HFFc6 (cell line): ENCODE measurements at regions not wholly inside any gene's neighbourhood (a gene's known extent, or its start where the extent isn't known, plus 50 kb on each side); places are given as distances from the start of the nearest gene placed in this dataset.

ENCODE experiments used
- DNase-seq: peaks from one replicate; pipeline ENCODE4 v3.0.0-alpha.2; 2018
- H3K27ac Mint-ChIP-seq: 2 replicates; pipeline ENCODE4 v1.8.0; 2020; ENCODE audit warnings: mild to moderate bottlenecking, mixed read lengths
- H3K27me3 Mint-ChIP-seq: 2 replicates; pipeline ENCODE4 v1.8.0; 2021; ENCODE audit warnings: mild to moderate bottlenecking, moderate library complexity, mixed read lengths; ENCODE audit not compliant: insufficient read depth
- H3K36me3 Mint-ChIP-seq: 2 replicates; pipeline ENCODE4 v1.8.0; 2021; ENCODE audit warnings: low read depth, mixed read lengths
- H3K4me1 Mint-ChIP-seq: 2 replicates; pipeline ENCODE4 v1.8.0; 2020; ENCODE audit warnings: low read depth, mixed read lengths
- H3K4me3 Mint-ChIP-seq: 2 replicates; pipeline ENCODE4 v1.8.0; 2020; ENCODE audit warnings: mild to moderate bottlenecking, moderate library complexity, mixed read lengths
- H3K9me3 Mint-ChIP-seq: 2 replicates; pipeline ENCODE4 v1.8.0; 2020; ENCODE audit warnings: mild to moderate bottlenecking, mixed read lengths
- TF ChIP-seq, protein P1 (sequence below): fragments of 200-600 bp; sonication (generic); IDR thresholded peaks from 2 replicates; pipeline ENCODE4 v1.5.0; 2021; ENCODE audit warnings: antibody characterized with exemption, mild to moderate bottlenecking

DNA sequence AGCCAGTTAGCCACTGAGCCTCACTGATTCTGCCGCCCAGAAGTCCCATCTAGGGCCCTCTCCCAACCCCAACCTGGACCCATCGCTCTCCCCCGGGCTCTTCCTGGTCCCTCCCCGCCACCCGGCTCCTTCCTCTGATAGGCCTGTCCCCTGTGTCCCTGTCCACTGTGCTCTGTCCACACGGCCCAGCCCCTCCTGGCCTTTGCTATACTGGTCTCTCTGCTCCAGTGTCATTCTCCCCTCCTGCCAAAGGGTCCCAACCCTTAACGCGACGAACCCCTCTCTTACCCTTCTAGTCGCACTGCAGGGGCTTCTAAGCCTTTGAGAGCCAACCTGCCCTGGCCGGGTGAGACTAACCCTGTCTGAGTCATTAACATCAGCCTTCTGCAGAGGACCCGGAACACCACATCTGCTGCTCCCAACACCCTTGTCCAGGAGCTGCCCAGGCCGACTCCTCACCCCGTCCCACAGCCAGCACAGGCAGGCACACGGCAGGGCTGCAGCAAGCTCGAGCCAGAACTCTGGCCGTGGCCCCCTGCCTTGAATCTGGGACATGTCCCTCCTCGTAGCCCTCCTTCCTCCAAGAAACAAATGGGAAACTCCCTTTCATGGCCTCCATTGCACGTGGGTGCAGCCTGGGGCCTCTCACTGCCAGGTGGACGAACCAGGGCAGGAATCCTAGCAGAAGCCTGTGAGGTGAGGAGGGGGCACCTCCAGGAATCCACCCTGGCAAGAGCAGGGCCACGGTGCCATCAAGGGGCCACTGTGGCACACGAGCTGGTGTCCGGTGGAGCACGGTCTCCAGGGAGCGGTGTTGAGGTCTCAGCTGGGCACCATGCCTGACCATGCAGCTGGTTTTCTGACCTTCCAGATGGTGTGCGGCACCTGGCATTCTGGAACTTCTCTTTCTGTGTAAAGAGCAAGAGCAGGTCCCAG, 140.9 kb upstream of the IQSEC1 start:
- H3K27ac Mint-ChIP-seq = no peak overlapping the region
- peaks cover 22% of the 10 kb centered on the region for H3K4me1 Mint-ChIP-seq
- H3K9me3 Mint-ChIP-seq = no peaks in the 10 kb centered on the region
- H3K36me3 Mint-ChIP-seq = no peaks in the 10 kb centered on the region
- no peak overlapping the region for H3K4me3 Mint-ChIP-seq
- TF ChIP-seq, protein P1, sequence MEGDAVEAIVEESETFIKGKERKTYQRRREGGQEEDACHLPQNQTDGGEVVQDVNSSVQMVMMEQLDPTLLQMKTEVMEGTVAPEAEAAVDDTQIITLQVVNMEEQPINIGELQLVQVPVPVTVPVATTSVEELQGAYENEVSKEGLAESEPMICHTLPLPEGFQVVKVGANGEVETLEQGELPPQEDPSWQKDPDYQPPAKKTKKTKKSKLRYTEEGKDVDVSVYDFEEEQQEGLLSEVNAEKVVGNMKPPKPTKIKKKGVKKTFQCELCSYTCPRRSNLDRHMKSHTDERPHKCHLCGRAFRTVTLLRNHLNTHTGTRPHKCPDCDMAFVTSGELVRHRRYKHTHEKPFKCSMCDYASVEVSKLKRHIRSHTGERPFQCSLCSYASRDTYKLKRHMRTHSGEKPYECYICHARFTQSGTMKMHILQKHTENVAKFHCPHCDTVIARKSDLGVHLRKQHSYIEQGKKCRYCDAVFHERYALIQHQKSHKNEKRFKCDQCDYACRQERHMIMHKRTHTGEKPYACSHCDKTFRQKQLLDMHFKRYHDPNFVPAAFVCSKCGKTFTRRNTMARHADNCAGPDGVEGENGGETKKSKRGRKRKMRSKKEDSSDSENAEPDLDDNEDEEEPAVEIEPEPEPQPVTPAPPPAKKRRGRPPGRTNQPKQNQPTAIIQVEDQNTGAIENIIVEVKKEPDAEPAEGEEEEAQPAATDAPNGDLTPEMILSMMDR = no peak
- no peak for DNase-seq
- peaks cover 51% of the 10 kb centered on the region for H3K27me3 Mint-ChIP-seq

GRCh38 chr3:13213490-13213889, 140.3 kb upstream of the IQSEC1 start:
- DNase-seq = no peak
- Mint-ChIP-seq H3K27me3 (peaks cover 51% of the 10 kb centered on the region), H3K4me1 (peaks cover 17% of the 10 kb centered on the region), H3K36me3 (no peaks in the 10 kb centered on the region), H3K4me3 (no peak overlapping the region), H3K9me3 (no peaks in the 10 kb centered on the region), H3K27ac (no peak overlapping the region)
- TF ChIP-seq, protein P1 = no peak

GRCh38 chr3:13211605-13212210, 138.5 kb upstream of the IQSEC1 start:
- H3K27me3 Mint-ChIP-seq = peaks cover 61% of the 10 kb centered on the region

DNA sequence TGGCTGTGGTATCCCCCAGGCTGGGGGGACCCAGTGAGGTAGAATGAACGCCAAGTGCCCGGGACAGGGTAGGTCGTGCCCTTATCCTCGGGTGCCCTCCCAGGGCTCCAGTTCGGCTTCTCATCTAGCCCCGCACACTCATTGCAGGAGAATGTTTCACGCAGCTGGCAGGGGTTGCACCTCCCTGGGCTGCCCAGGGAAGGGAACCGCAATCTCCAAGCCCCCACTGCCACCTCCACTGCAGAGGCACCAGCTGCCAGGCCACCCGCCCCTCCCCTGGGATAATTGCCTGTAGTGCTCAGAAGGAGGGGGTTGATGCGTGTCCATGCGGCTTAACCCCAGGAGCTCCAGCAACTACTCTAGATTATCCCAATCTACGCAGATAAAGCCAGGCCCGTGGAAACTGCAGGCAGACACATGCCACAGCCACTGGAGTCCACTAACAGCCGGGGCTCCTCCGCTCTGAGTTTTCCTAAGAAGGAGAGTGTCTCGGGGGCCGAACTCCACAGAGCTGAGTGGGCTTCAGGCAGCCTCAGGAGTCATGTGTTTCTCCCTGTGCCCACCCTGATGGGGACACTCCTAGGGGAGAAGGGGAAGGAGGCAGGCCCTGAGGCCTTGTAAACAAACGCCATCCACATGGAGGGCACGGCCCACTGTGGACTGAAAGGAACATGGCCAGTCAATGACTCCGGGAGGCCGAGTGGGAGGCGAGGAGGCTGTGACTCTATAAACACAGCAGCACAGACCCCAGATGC, 137.2 kb upstream of the IQSEC1 start:
- Mint-ChIP-seq H3K4me1 (no peaks in the 10 kb centered on the region), H3K27ac (no peak overlapping the region), H3K27me3 (peaks cover 69% of the 10 kb centered on the region), H3K4me3 (no peak overlapping the region), H3K36me3 (no peaks in the 10 kb centered on the region), H3K9me3 (no peaks in the 10 kb centered on the region)
- TF ChIP-seq, protein P1 = no peak
- DNase-seq = no peak

More at GRCh38 chr3:13211605-13212210, 138.5 kb upstream of the IQSEC1 start:
- Mint-ChIP-seq H3K36me3 (no peaks in the 10 kb centered on the region), H3K4me3 (no peak overlapping the region), H3K27ac (no peak overlapping the region), H3K4me1 (peaks cover 10% of the 10 kb centered on the region), H3K9me3 (no peaks in the 10 kb centered on the region)
- DNase-seq = no peak
- TF ChIP-seq, protein P1 = no peak

- no peak overlapping the region for H3K27ac Mint-ChIP-seq
- H3K4me3 Mint-ChIP-seq = no peak overlapping the region
- DNase-seq = no peak
- no peaks in the 10 kb centered on the region for H3K4me1 Mint-ChIP-seq
- TF ChIP-seq, protein P1 = no peak
- H3K9me3 Mint-ChIP-seq = no peaks in the 10 kb centered on the region
- H3K27me3 Mint-ChIP-seq = peaks cover 70% of the 10 kb centered on the region
- no peaks in the 10 kb centered on the region for H3K36me3 Mint-ChIP-seq
Measured at GRCh38 chr3:13209634-13209997, 136.4 kb upstream of the IQSEC1 start.
